Peyer's patch (tissue), 4 donors: ENCODE measurements at regions not wholly inside any gene's neighbourhood (a gene's known extent, or its start where the extent isn't known, plus 50 kb on each side); places are given as distances from the start of the nearest gene placed in this dataset.

Experiments used
- DNase-seq, 3 donors: peaks; one replicate each; pipeline ENCODE4 v3.0.0-alpha.2; 2017 to 2019
- H3K27ac ChIP-seq, 4 donors: fragments of 200-600 bp; sonication (generic); one replicate each; pipeline ENCODE4 v1.5.1; 2016 to 2019
- H3K27me3 ChIP-seq, 2 donors: fragments of 200-600 bp; sonication (generic); one replicate each; pipeline ENCODE4 v1.5.1; 2019
- H3K36me3 ChIP-seq, 3 donors: fragments of 200-600 bp; sonication (generic); one replicate each; pipeline ENCODE4 v1.5.1; 2016 to 2019
- H3K4me1 ChIP-seq, 4 donors: fragments of 200-600 bp; sonication (generic); one replicate each; pipeline ENCODE4 v1.5.1; 2016 to 2019
- H3K4me3 ChIP-seq, 4 donors: fragments of 200-600 bp; sonication (generic); 1 replicate in 3 of 4; 2 replicates in 1 of 4; pipeline ENCODE4 v1.5.1; 2016 to 2019; ENCODE audit warnings: mild to moderate bottlenecking in 1 of 4
- H3K9me3 ChIP-seq, 4 donors: fragments of 200-600 bp; sonication (generic); one replicate each; pipeline ENCODE4 v1.5.1; 2016 to 2019; ENCODE audit warnings: mild to moderate bottlenecking in 1 of 4
- POLR2A ChIP-seq, 2 donors: fragments of 450-650 bp; IDR thresholded peaks; one replicate each; pipeline ENCODE4 v1.5.1; 2017; ENCODE audit warnings: antibody characterized with exemption in 2 of 2, mild to moderate bottlenecking in 2 of 2, moderate library complexity in 2 of 2
- TF ChIP-seq, protein P1 (sequence below), 6 experiments: fragments of 450-650 bp in 4 of 6; fragments of 200-600 bp in 2 of 6; sonication (generic) in 1 of 6; IDR thresholded peaks; one replicate each; pipeline ENCODE4 v1.5.1; 2017 to 2019; ENCODE audit warnings: antibody characterized with exemption in 6 of 6, mild to moderate bottlenecking in 3 of 6, moderate library complexity in 1 of 6

DNA sequence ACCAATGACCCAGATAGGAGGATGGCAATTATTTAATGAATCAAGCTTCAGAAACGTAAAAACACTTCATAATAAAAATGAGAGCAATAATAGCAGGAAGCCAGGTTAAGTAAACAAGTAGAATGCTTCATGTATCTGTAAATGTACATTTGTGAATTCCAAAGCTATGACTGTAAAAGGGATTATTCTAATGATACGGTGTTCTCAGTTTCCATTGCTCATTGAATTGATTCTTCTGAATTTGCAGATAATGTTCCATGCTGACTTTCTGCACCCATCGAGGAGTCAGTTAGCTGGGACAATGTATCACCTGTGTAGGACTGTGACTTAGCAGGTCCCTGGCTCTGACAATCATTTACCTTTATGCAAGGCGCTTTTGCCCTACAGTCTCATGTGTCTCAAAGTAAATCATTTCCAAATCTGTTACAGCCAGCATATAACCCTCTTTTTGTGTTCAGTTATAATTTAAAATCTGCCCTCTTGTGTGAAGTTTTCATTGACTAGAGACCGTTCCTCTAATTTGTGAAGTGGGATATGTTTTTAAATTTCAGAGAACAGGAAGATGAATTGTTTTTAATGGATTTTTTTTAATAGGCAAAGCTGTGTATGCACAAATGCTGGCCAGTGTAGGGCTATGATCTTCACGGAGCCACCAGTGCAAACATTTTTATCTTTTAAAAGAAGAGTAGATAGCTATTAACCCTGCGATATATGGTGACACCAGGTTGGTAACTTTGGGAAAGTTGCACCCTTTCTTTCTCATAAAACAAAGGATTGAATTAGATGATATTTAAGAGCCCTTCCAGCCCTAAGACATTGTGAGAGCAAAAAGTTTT lies 267.1 kb downstream of the KLF5 start:
- peak overlapping the region in 1 of 4 donors; percentile 3 for H3K4me3 ChIP-seq
- TF ChIP-seq, protein P1, sequence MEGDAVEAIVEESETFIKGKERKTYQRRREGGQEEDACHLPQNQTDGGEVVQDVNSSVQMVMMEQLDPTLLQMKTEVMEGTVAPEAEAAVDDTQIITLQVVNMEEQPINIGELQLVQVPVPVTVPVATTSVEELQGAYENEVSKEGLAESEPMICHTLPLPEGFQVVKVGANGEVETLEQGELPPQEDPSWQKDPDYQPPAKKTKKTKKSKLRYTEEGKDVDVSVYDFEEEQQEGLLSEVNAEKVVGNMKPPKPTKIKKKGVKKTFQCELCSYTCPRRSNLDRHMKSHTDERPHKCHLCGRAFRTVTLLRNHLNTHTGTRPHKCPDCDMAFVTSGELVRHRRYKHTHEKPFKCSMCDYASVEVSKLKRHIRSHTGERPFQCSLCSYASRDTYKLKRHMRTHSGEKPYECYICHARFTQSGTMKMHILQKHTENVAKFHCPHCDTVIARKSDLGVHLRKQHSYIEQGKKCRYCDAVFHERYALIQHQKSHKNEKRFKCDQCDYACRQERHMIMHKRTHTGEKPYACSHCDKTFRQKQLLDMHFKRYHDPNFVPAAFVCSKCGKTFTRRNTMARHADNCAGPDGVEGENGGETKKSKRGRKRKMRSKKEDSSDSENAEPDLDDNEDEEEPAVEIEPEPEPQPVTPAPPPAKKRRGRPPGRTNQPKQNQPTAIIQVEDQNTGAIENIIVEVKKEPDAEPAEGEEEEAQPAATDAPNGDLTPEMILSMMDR (IDR thresholded peaks at IDR 0.05) = no peak
- TF ChIP-seq POLR2A (IDR thresholded peaks at IDR 0.05) = no peak
- peak overlapping the region in 3 of 4 donors; percentile 15 to 76 (median 69) for H3K27ac ChIP-seq
- H3K27me3 ChIP-seq = no peaks in the 10 kb centered on the region
- no peaks in the 10 kb centered on the region for H3K9me3 ChIP-seq
- H3K4me1 ChIP-seq = peaks cover 0 to 5% (median 0%) of the 10 kb centered on the region in 4 donors
- DNase-seq = peak in 1 of 3 donors; percentile 70
- no peaks in the 10 kb centered on the region for H3K36me3 ChIP-seq

DNA sequence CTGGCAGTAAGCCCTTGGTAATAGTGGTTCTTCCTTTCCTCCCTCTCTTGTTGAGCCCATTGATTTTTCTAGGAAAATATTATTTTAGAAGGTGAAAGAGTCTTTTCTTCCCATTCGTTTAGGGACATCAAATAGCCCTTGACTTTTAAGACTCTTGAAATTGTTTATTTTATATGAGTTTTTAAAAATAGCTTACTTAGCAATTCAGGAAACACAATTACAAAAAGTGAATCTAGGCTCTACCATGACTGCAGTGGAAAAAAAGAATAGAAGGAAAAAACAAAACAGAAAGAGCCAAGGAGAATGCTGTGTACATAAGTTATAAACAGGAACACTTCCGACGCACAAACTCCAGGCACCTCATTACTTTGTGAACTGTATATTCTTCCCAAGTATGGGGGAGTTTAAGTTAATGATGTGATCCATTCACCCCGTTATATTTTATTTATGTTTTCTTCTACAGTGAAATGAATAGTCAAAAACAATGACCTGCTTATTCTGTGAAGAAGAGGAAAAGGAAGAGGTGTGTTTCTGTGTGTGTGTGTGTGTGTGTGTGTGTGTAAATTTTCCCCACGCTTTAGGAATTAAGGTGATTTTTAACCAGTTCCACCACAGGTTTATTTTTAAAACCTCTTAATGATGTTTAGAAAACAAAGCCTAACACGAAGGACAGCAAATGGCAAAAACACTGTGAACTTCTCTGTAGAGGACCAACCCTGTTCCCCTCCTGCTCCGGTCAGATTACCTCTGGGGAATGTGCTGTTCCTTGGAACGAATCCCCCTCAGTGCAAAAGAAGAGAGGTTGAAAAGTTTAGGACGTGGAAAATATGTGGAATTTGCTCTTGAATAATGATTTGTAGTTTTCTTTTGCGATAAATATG lies 266.3 kb downstream of the KLF5 start:
- Histone ChIP-seq H3K9me3 (no peaks in the 10 kb centered on the region), H3K4me1 (peaks cover 0 to 5% (median 0%) of the 10 kb centered on the region in 4 donors), H3K4me3 (peak overlapping the region in 1 of 4 donors; percentile 3), H3K27ac (peak overlapping the region in 3 of 4 donors; percentile 15 to 76 (median 69)), H3K27me3 (no peaks in the 10 kb centered on the region), H3K36me3 (no peaks in the 10 kb centered on the region)
- TF ChIP-seq POLR2A (IDR thresholded peaks at IDR 0.05) = no peak
- TF ChIP-seq, protein P1 (IDR thresholded peaks at IDR 0.05) = no peak
- no peak for DNase-seq

DNA sequence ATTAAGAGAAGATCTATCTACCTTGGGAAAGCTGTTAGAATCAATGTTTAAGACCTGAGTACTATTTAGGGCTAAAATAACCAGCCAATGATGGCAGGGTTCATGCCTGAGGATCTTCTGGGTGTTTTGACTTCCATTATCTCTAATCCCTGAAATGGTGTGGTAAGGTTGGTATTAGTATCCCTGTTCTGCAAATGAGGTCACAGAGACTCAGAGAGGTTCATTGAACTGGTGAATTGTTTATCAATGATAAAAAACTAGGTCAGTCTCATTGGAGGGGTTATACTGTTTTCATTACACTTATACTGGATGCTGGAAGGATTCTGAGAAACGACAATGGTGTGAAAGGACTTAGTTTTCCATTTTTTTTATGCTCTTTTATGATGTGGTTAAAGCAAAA lies 264.8 kb downstream of the KLF5 start:
- TF ChIP-seq, protein P1 (IDR thresholded peaks at IDR 0.05) = no peak
- no peak for TF ChIP-seq POLR2A (IDR thresholded peaks at IDR 0.05)
- H3K27me3 ChIP-seq = no peaks in the 10 kb centered on the region
- no peaks in the 10 kb centered on the region for H3K9me3 ChIP-seq
- no peak for DNase-seq
- no peak overlapping the region for H3K4me3 ChIP-seq
- peaks cover 0 to 5% (median 0%) of the 10 kb centered on the region in 4 donors for H3K4me1 ChIP-seq
- H3K27ac ChIP-seq = no peak overlapping the region
- H3K36me3 ChIP-seq = no peaks in the 10 kb centered on the region

DNA sequence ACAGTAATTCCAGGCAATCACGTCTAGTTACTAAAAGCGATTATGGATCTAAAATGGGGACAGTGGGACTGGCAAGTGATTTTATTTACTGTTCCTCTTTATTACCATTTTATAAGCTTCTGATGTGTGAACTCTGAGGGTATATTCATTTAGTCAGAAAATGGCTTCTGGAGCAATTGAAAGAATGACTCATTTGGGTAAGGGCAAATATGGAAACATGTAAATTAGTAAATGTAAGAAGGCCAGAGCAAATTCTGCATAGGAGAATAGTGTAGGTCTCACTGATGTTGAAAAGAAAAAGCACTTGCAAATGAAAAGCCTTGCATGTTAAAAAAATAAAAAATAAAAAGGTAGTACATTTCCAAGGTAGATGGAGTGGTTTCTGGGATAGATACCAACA lies 262.2 kb downstream of the KLF5 start:
- no peaks in the 10 kb centered on the region for H3K27me3 ChIP-seq
- no peaks in the 10 kb centered on the region for H3K36me3 ChIP-seq
- DNase-seq = no peak
- TF ChIP-seq, protein P1 (IDR thresholded peaks at IDR 0.05) = no peak
- TF ChIP-seq POLR2A (IDR thresholded peaks at IDR 0.05) = no peak
- no peak overlapping the region for H3K4me3 ChIP-seq
- no peak overlapping the region for H3K27ac ChIP-seq
- no peaks in the 10 kb centered on the region for H3K9me3 ChIP-seq
- H3K4me1 ChIP-seq = peaks cover 0 to 5% (median 0%) of the 10 kb centered on the region in 4 donors

DNA sequence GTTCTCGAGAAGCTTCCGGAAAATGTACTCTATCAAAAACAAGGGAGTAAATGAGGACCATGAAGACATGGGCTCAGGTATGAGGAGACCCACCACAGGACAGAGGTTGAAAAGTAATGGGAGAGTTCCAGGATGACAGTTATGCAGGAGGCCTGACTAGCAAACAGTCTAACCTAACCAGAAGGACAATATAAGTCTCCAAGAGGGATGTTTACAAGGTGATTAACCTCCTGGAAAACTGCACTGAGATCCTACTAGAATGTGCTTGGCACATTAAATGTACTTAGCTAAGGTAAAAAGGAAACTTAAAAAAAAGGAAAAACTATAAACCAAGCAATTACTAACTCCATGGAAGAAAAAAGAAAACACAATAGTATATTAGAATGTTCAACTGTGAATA lies 258.3 kb downstream of the KLF5 start:
- Histone ChIP-seq H3K4me3 (no peak overlapping the region), H3K36me3 (no peaks in the 10 kb centered on the region), H3K27me3 (no peaks in the 10 kb centered on the region), H3K9me3 (no peaks in the 10 kb centered on the region), H3K4me1 (no peaks in the 10 kb centered on the region), H3K27ac (no peak overlapping the region)
- DNase-seq = no peak
- TF ChIP-seq, protein P1 (IDR thresholded peaks at IDR 0.05) = no peak
- no peak for TF ChIP-seq POLR2A (IDR thresholded peaks at IDR 0.05)
